ENCODE measurements at regions not wholly inside any gene's neighbourhood (a gene's known extent, or its start where the extent isn't known, plus 50 kb on each side); places are given as distances from the start of the nearest gene placed in this dataset.

DNA sequence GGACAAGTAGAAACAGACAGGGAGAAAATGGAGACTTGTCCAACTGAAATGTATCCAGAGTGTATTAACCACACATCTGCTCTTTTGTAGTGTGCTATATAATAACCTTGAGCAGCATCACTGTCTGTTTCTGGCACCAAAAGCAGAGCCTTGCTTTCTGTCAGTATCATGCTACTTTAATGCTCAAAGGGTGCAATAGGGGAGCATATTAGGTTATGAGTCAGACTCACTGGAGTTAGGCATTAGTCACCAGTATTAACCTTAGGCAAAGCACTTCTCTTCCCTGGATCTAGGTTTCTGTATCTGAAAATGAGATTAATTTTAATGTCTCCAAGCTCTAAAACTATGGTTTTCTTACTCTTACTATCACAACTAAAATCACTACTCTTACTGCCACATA lies 280.1 kb downstream of the TFAP2B start:
- Mint-ChIP-seq H3K4me1 (no peaks in the 10 kb centered on the region), H3K27ac (no peak overlapping the region), H3K4me3 (no peak overlapping the region), H3K9me3 (no peaks in the 10 kb centered on the region), H3K36me3 (no peaks in the 10 kb centered on the region), H3K27me3 (ENCODE audit: insufficient read depth, low read depth) (no peaks in the 10 kb centered on the region)
- H3K9me3 ChIP-seq (ENCODE audit: low read depth): no peaks in the 10 kb centered on the region
- DNase-seq (ENCODE audit: low spot score): no peak
- H3K27me3 ChIP-seq: no peaks in the 10 kb centered on the region
- H3K9ac ChIP-seq: no peak overlapping the region
- H3K4me3 ChIP-seq: no peak overlapping the region
- no peaks in the 10 kb centered on the region for H3F3A ChIP-seq (ENCODE audit: low read depth)
- TF ChIP-seq, protein P1, sequence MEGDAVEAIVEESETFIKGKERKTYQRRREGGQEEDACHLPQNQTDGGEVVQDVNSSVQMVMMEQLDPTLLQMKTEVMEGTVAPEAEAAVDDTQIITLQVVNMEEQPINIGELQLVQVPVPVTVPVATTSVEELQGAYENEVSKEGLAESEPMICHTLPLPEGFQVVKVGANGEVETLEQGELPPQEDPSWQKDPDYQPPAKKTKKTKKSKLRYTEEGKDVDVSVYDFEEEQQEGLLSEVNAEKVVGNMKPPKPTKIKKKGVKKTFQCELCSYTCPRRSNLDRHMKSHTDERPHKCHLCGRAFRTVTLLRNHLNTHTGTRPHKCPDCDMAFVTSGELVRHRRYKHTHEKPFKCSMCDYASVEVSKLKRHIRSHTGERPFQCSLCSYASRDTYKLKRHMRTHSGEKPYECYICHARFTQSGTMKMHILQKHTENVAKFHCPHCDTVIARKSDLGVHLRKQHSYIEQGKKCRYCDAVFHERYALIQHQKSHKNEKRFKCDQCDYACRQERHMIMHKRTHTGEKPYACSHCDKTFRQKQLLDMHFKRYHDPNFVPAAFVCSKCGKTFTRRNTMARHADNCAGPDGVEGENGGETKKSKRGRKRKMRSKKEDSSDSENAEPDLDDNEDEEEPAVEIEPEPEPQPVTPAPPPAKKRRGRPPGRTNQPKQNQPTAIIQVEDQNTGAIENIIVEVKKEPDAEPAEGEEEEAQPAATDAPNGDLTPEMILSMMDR (IDR thresholded peaks at IDR 0.05): no peak
- no peak for TF ChIP-seq EZH2phosphoT487 (IDR thresholded peaks at IDR 0.05)
- TF ChIP-seq EZH2 (IDR thresholded peaks at IDR 0.05): no peak
- H4K20me1 ChIP-seq (ENCODE audit: low read depth): no peaks in the 10 kb centered on the region
- H3K79me2 ChIP-seq (ENCODE audit: low read depth): no peaks in the 10 kb centered on the region
- no peak overlapping the region for H3K4me2 ChIP-seq
- H3K27ac ChIP-seq: no peak overlapping the region
- no peak overlapping the region for H2AFZ ChIP-seq (replicated peaks)
- H3K4me1 ChIP-seq: no peaks in the 10 kb centered on the region
- H3K36me3 ChIP-seq: no peaks in the 10 kb centered on the region

DNA sequence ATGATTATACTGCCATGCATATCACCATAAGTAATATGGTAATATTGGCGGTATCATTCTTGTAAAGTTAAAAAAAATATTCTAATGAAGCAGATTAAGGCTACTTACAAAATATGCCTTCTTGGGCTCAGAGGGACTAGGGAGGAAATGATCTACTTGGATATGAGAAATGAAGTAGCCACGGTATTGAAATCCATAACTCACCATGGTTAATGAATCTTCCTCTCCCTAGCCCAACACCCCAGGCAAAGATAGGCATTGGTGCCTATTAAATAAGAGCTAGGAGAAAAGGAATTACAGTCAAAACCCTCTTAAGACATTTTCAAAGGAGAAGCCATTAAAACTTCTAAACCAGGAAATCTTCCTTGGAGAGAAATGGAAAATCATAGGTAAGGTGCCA lies 280.5 kb downstream of the TFAP2B start:
- Histone ChIP-seq H3K9ac (no peak overlapping the region), H3K27ac (no peak overlapping the region), H3K36me3 (no peaks in the 10 kb centered on the region), H3K4me2 (no peak overlapping the region), H3K27me3 (no peaks in the 10 kb centered on the region), H3K9me3 (ENCODE audit: low read depth) (no peaks in the 10 kb centered on the region), H3K4me1 (no peaks in the 10 kb centered on the region), H3F3A (ENCODE audit: low read depth) (no peaks in the 10 kb centered on the region), H3K4me3 (no peak overlapping the region), H3K79me2 (ENCODE audit: low read depth) (no peaks in the 10 kb centered on the region), H4K20me1 (ENCODE audit: low read depth) (no peaks in the 10 kb centered on the region), H2AFZ (replicated peaks) (no peak overlapping the region)
- H3K36me3 Mint-ChIP-seq: no peaks in the 10 kb centered on the region
- H3K27me3 Mint-ChIP-seq (ENCODE audit: insufficient read depth, low read depth): no peaks in the 10 kb centered on the region
- no peak overlapping the region for H3K4me3 Mint-ChIP-seq
- no peak for DNase-seq (ENCODE audit: low spot score)
- H3K27ac Mint-ChIP-seq: no peak overlapping the region
- TF ChIP-seq EZH2 (IDR thresholded peaks at IDR 0.05) (no peak), EZH2phosphoT487 (IDR thresholded peaks at IDR 0.05) (no peak)
- TF ChIP-seq, protein P1 (IDR thresholded peaks at IDR 0.05): no peak
- no peaks in the 10 kb centered on the region for H3K9me3 Mint-ChIP-seq
- H3K4me1 Mint-ChIP-seq: no peaks in the 10 kb centered on the region

DNA sequence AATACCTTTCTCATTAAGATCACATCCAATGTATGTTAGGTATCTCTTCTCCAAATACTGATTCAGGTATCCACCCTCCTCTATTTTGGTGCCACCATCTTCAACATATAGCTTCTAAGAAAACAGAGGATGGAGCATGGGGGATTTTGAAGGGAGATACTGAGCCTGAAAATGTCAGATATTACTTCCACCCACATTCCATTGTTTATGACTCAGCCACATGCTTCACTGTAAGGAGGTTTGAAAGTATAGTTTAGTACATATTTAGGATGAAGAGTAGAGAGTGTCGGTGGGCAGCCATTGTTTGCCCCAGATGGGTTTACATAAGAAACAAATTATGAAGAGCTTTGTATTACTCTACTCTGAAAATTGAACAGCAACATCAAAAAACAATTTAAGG lies 286.7 kb downstream of the TFAP2B start:
- Mint-ChIP-seq H3K27ac (no peak overlapping the region), H3K4me1 (no peaks in the 10 kb centered on the region), H3K9me3 (no peaks in the 10 kb centered on the region), H3K4me3 (no peak overlapping the region), H3K27me3 (ENCODE audit: insufficient read depth, low read depth) (peaks cover 4% of the 10 kb centered on the region), H3K36me3 (no peaks in the 10 kb centered on the region)
- Histone ChIP-seq H3K4me2 (no peak overlapping the region), H3K27ac (no peak overlapping the region), H2AFZ (replicated peaks) (no peak overlapping the region), H3K9ac (no peak overlapping the region), H3K4me3 (no peak overlapping the region), H3K27me3 (no peaks in the 10 kb centered on the region), H3K9me3 (ENCODE audit: low read depth) (no peaks in the 10 kb centered on the region), H3K36me3 (no peaks in the 10 kb centered on the region), H3K4me1 (no peaks in the 10 kb centered on the region), H3K79me2 (ENCODE audit: low read depth) (no peaks in the 10 kb centered on the region), H3F3A (ENCODE audit: low read depth) (no peaks in the 10 kb centered on the region), H4K20me1 (ENCODE audit: low read depth) (no peaks in the 10 kb centered on the region)
- TF ChIP-seq, protein P1 (IDR thresholded peaks at IDR 0.05): no peak
- TF ChIP-seq EZH2 (IDR thresholded peaks at IDR 0.05) (no peak), EZH2phosphoT487 (IDR thresholded peaks at IDR 0.05) (no peak)
- DNase-seq (ENCODE audit: low spot score): no peak
